ENCODE measurements at regions not wholly inside any gene's neighbourhood (a gene's known extent, or its start where the extent isn't known, plus 50 kb on each side); places are given as distances from the start of the nearest gene placed in this dataset.
"Not testable (repeated sequence)": the region's sequence is repeated elsewhere in the genome, so short reads cannot be mapped to it uniquely, and the experiment has no call there.

DNA sequence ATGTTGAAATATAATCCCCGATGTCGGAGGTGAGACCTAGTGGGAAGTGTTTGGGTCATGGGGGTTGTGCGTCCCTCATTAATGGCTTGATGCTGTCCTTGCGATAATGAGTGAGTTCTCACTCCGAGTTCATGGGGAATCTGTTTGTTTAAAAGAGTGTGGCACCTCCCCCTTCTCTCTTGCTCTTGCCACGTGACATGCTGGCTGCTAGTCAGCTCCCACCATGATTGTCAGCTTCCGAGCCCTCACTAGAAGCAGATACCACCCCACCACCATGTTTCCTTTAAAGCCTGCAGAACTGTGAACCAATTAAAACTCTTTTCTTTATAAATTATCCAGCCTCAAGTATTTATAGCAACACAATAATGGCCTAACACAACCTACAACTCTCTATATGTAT is 166.3 kb upstream of the MBNL1 start:
- no peak for DNase-seq

DNA sequence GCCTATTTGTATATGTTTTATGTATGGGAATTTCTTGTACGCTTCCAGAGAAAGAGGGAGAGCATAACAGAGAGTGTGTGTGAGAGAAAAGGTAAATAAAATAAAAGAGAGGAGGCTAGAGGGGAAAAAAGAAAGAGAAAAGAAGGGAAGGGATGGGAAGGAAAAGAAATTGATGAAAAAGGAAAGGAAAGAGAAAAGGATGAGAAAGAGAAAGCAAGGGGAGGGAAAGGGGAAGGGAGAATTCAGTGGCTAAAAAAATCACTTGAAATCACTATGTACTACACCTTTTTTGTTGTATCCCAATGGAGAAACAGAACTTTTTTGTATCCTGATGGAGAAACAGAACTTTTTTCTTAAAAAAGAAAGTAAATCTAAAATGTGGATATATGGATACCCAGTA is 165.5 kb upstream of the MBNL1 start:
- no peak for DNase-seq

DNA sequence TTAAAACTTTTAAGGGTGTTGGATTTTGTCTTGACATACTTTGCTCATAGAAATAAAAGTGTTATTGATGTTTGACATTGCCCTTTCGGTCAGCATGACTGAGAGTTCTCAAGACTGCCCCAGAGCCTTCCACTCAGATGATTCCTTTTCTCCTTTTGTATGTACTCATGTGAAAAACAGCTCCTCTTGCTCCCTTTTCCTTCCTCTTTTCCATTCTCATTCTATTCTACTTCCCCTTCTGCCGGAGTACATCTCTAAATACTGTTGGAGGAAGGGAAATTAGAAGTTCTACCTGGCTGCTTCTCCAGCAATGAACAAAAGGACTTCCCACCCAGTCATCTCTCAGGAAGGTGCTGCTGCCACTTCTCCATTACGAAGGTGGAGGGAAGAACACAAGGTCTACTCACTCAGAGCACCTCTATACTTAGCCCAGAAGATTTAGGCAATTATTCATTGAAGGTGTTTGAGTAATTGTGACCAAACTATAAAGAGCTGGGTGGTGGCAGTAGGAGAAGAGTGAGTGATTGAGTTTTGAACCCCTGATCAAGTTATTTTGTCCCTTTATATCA is 163.8 kb upstream of the MBNL1 start:
- no peak for DNase-seq

DNA sequence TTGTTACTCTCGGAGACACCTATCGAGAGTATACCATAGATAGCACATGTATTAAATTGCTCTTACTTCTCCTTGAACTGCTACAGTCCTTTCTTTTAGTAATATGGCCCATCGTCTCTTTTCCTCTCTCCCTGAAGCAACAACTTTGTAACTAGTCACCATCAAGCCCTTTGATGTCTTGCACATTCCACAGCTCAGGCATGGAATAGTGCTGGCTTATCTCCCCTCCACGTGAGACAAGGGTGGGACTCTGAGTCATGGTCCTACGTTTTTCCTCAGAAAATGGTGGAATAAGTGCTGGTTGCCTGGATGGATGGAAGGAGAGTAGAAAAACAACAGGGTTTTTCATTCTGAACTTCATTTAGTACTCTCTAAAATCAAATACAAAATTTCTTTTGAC is 163.3 kb upstream of the MBNL1 start:
- no peak for DNase-seq

DNA sequence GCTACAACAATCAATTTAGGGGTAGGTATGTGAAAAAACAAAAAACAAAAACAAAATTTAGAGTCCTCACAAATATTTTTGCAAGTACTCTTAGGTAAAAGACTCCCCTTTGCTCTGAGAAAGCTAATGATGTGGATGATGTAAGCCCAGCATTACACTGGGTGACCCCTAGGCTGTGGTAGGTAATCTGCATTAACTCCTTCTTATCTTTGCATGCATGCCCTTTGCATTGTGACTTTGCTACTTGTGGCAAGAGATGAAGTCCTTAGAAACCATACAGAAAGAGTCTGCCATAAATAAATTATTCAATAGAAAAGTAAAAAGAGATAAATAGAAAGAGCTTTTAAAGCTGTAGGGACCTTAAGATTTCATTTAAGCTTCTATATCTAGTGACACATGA is 159.7 kb upstream of the MBNL1 start:
- DNase-seq: no peak

GRCh38 chr3:152113413-152113812 is 155.3 kb upstream of the MBNL1 start:
- no peak for DNase-seq

DNA sequence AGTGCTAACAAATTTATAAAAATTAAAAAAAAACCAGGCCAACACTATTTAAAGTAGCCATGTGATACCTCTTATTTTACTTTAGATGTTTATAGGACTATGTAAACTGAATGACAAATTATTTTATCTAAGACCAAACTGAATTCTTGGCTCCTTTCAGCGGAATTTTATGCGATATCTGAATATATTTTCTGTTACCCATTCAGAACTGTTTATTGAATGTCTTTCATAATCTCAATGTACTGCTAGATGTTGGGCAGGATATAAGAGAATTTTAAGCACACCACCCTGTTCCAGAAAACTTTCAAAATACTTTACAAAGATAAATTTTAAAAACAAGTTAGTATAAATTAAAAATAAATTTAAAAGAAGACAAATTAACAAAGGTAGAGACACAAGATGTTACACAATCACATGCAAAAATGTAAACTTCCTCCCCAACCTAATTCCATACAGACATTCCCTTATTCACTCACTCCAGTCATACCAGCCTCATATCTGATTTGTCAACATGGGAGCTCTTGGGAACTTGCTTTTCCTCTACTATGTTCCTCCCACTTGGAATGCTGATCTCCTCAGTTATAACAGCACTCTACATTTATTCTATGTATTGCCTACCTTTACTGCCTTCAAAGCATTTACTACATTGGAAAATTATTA is 154.6 kb upstream of the MBNL1 start:
- DNase-seq: no peak

DNA sequence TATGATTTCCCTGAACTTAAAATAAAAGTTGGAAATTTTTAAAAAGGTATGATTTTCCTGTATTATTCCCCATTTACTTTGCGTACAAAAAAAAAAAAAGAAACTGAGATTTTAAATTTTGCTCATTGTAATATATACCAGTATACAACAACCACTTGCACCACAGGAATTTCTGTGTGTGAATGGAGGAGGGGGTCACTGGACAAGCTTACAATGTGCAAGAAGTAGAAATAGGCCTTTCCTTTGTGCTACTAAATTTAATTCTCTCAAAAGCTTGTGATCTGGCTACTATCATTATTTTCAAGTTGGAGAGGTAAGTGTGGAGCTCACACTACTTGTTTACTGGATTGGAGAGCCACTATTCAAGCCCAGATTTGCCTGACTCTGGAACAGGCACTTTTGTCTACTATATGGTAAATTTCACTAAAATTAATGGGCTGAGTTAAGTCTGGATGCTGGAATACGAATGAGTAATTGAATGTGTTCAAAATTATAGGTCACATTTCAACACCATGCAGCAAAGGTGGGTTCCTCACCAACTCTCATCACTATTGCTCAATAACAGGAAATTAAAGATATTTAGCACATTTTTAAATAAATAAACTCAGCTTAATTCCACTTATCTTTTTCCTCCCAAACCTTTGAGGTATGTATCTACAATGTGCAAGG is 148.0 kb upstream of the MBNL1 start:
- DNase-seq: no peak

DNA sequence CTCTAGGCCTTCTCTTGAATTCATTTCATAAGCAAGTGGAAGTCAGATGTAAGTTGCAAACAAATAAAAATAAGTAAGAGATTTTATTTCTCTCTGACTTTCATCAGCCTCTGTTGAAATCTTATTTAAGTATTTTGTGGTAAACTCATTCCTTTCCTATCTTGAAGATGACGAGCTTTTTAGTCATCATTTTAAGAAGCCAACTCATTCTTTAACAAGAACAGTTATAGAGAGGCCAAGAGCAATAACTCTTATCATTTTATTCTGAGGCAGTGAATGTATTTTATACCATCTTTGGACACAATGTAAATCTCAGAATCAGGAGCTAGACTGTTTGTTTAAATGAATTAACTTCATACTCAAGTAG is 147.5 kb upstream of the MBNL1 start:
- no peak for DNase-seq

GRCh38 chr3:152122851-152123250 is 145.9 kb upstream of the MBNL1 start:
- DNase-seq: no peak

- DNase-seq: no peak
Observed at GRCh38 chr3:152123457-152123856, 145.3 kb upstream of the MBNL1 start.

GRCh38 chr3:152126260-152126659 is 142.5 kb upstream of the MBNL1 start:
- DNase-seq: no peak

DNA sequence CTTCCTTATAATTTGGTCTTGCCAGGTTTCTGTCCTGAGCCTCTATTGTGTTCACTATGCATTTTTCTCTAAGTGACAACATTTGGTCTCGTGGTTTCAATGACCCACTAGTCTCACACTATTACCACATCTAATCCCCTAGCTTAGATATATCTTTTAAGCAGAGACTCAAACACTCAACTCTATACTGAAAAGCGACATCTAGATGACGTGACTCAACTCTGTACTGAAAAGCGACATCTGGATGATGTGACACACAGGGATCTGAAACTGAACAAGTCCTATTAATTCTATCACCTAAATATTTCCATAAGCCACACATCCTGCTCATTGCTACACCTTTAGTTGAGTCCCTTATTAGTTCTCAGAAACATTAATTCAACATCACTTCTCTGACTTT is 141.7 kb upstream of the MBNL1 start:
- DNase-seq: no peak

- no peak for DNase-seq
Observed at GRCh38 chr3:152128356-152128755, 140.4 kb upstream of the MBNL1 start.

DNA sequence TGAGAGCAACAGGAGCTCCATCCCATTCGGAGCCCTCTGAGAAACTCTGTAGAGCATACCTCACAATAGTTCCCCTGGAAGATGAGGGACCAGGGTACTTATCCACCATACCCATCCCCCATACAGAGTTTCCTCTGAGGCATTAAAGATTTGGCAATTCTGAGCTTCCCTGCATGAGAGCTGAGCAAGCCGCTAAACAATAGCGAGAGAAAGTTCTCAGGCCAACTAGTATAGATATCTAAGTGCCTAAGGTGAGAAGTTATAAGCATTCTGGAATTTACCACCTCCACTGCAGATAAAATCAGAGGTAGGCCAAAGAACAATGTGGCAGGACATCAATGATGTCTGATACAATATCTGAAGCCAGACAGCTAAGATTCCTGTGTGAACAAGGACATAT is 129.1 kb upstream of the MBNL1 start:
- no peak for DNase-seq

DNA sequence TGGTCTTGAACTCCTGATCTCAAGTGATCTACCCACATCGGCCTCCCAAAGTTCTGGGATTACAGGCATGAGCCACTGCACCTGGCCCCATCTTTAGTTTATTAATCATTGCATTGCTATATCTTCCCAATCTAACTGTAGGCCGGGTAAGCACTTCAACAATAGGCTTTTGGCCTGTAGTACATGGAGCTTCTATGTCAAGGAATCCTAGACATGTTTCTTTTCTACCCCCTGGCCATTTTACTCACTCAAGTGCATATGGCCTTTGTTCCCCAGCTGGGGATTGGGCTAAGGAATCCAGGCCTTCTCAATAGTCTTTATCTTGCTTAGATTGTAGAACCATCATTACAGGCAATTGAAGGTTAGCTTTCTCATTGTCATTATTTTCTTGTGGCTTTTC is 122.3 kb upstream of the MBNL1 start:
- no peak for DNase-seq

DNA sequence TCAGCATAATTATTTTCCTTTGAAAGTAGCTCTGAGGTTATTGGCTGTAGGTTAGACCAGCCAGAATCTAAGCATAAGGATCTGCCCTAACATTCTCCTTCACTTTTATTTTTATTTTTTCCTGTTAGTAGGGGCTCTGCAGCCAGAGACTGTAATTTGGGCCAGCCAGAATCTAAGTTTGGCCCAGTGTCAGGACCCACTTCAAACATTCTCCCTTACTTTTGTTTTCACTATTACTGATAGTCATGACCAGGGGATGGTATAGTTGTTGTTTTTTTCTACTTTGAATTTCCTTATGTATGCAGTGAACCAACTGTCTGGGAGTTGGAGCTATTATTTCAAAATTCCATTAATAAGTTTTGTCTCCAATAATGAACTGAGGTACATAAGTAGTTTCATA is 121.0 kb upstream of the MBNL1 start:
- DNase-seq: no peak

DNA sequence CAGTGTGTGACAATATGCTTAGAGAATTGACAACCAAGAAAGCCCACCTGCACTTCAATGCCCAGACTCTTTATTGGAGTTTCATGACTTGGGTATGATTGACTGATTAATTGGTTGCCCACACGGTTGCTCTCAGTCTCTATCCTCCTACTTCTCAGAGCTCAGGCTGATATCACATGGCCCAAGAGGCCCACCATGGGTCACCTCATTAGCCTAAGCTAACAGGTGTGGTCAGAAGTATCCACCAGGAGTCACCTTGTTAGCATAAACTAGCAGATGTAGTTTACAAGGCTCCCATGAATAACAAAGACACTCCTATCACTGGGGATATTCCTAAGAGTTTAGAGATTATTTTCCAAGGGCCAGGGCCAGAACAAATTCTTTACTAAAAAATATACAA is 120.2 kb upstream of the MBNL1 start:
- DNase-seq: no peak

- no peak for DNase-seq
Observed at GRCh38 chr3:152149832-152150231, 118.9 kb upstream of the MBNL1 start.

DNA sequence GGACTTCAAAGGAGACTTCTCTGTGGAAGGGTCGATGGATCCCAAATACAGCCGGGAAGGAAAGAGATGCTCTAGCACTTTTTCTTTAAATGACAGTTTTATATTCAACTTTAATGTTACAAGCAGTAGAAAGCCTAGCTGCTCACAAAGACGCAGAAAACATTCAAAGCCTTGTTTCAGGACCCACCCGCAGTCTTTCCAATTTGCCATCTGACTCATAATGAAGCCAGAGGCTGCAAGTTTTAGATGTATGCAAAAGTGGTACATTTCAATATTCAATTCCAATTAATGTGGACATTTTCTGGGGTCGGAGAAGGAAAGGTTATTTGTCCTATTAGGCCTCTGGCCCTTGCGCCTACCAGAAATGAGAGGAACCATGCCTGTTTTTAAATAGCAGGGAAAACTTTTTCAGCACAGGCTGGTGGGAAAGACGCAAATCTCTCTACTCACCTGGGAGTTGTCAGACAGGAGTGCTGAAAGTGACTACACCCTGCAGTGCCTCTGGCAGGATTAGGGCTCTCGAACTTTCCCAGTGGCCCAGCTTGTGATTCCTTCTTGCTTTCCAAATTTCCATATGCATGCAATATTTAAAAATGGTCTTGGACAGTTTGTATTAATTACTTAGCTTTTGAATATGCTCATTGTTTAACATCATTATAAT is 117.4 kb upstream of the MBNL1 start:
- DNase-seq: no peak

DNA sequence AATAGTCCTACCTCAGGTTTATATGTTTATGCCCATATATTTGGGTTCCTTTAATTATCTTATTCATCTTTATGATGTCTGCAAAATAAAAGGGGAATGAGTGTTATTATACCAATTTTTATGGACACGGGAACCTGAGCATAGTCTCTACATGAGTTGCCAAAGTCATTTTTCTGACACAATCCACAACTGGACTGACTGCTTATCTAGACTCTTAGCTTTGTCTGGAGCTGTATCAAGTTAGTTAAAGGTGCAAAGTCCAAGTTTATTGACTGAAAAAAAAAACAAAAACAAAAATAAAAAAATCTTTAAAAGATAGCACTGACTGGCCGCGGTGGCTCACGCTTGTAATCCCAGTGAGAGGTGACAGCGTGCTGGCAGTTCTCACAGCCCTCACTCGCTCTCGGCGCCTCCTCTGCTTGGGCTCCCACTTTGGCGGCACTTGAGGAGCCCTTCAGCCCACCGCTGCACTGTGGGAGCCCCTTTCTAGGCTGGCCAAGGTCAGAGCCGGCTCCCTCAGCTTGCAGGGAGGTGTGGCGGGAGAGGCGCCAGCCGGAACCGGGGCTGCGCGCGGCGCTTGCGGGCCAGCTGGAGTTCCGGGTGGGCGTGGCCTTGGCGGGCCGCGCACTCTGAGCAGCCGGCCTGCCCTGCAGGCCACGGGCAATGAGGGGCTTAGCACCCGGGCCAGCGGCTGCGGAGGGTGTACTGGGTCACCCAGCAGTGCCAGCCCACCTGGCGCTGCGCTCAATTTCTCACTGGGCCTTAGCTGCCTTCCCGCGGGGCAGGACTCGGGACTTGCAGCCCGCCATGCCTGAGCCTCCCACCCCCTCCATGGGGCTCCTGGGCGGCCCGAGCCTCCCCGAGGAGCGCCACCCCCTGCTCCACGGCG is 116.6 kb upstream of the MBNL1 start:
- not testable (repeated sequence) for DNase-seq

GRCh38 chr3:152153115-152153514 is 115.6 kb upstream of the MBNL1 start:
- not testable (repeated sequence) for DNase-seq

Measured in CD4-positive, alpha-beta T cell treated with Interferon alpha-2 for 1 hour (primary cell).